ENCODE measurements at regions not wholly inside any gene's neighbourhood (a gene's known extent, or its start where the extent isn't known, plus 50 kb on each side); places are given as distances from the start of the nearest gene placed in this dataset.

DNA sequence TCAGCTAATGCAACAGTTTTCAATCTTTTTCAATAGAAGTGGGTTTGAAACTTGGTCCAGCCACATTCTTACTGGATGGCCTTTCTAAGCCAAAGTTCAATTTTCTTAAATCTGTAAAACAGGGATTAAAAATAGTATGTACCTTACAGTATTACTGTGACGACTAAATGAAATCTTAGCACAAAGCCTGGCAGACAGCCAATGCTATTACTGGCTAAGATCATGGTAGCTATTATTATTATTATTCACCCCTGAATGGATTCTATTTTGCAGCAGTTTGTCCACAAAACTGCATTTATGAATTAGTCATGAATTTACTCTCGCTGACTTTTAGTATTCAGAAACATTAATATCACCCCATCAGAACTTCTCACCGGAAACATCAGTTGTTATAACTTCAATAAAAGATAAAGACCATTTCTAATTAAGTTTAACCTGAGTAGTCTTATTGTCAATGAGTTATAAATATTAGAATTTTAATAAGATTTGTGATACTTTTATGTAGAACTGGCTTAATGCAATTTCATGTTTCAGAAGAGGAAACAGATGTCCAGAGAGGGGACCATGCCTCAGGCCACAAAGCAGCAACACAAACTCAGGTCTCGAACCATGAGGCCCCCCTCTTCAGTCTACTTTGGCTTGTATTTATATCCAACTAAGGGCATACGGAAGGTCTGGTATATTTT, 468.2 kb downstream of the ARHGEF28 start:
- Histone ChIP-seq H3K27me3 (ENCODE audit: control insufficient read depth, insufficient read depth, low read length) (no peaks in the 10 kb centered on the region), H3K36me3 (replicated peaks; ENCODE audit: control insufficient read depth, insufficient read depth, low read length) (no peaks in the 10 kb centered on the region), H3K4me3 (ENCODE audit: insufficient read depth, low read depth, low read length) (no peak overlapping the region)
- no peak for DNase-seq

DNA sequence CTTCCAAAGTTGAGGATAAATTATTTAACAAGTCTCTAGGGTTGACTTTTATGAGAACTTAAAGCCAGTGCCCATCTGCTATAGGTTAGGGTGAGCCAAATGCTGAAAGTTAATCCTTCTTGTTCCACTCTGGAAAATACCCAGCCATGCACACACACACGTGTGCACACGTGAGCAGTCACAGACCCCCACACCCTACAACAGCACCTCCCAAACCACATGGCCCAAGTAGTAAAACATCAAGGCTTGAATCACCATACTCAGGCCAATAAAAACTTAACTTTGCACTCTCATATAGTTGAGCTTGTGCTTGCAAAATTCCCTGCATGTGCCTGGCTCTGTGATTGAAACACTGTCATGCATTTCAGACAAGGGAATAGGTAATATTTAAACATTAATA, 467.6 kb downstream of the ARHGEF28 start:
- DNase-seq = no peak
- Histone ChIP-seq H3K36me3 (replicated peaks; ENCODE audit: control insufficient read depth, insufficient read depth, low read length) (no peaks in the 10 kb centered on the region), H3K4me3 (ENCODE audit: insufficient read depth, low read depth, low read length) (no peak overlapping the region), H3K27me3 (ENCODE audit: control insufficient read depth, insufficient read depth, low read length) (no peaks in the 10 kb centered on the region)

GRCh38 chr5:74092766-74093165, 466.8 kb downstream of the ARHGEF28 start:
- DNase-seq = no peak
- H3K4me3 ChIP-seq (ENCODE audit: insufficient read depth, low read depth, low read length) = no peak overlapping the region
- H3K36me3 ChIP-seq (replicated peaks; ENCODE audit: control insufficient read depth, insufficient read depth, low read length) = no peaks in the 10 kb centered on the region
- no peaks in the 10 kb centered on the region for H3K27me3 ChIP-seq (ENCODE audit: control insufficient read depth, insufficient read depth, low read length)

- Histone ChIP-seq H3K36me3 (replicated peaks; ENCODE audit: control insufficient read depth, insufficient read depth, low read length) (no peaks in the 10 kb centered on the region), H3K27me3 (ENCODE audit: control insufficient read depth, insufficient read depth, low read length) (no peaks in the 10 kb centered on the region), H3K4me3 (ENCODE audit: insufficient read depth, low read depth, low read length) (no peak overlapping the region)
- no peak for DNase-seq
Measured at GRCh38 chr5:74085782-74086181, 459.8 kb downstream of the ARHGEF28 start.

GRCh38 chr5:74085186-74085585, 459.2 kb downstream of the ARHGEF28 start:
- Histone ChIP-seq H3K4me3 (ENCODE audit: insufficient read depth, low read depth, low read length) (no peak overlapping the region), H3K36me3 (replicated peaks; ENCODE audit: control insufficient read depth, insufficient read depth, low read length) (no peaks in the 10 kb centered on the region), H3K27me3 (ENCODE audit: control insufficient read depth, insufficient read depth, low read length) (no peaks in the 10 kb centered on the region)
- no peak for DNase-seq

DNA sequence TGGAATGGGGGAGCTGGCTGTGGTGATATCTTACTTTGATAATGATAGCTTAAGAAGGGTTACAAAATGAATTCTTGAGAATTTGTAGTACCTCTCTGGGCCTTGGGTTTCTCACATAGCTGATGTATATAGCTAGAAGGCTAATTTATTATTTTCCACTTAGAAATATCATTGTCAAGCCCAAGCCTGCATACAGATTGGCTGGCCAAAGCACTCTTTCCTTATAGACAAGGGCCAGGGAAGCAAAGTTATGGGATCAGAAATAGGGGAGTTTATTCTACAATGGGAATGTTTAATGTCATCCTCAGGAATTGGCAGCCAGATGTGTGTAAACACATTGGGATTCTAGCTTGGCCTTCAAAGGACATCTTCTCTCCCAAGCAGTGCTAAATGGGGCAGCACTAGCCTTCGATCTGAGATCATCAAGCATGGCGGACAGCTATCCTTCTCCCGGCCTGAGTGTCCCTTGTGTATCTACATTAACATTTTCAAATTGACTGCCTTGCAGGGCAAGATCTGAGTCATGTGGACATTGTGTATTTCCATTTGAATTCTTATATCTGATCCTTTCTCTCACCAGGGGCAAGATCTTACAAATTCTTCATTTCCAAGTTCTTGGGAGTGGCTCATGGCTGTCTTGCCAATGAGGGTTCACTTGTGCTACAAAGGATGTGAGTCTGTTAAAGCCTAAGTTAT, 457.2 kb downstream of the ARHGEF28 start:
- H3K27me3 ChIP-seq (ENCODE audit: control insufficient read depth, insufficient read depth, low read length) = no peaks in the 10 kb centered on the region
- H3K4me3 ChIP-seq (ENCODE audit: insufficient read depth, low read depth, low read length) = no peak overlapping the region
- no peak for DNase-seq
- H3K36me3 ChIP-seq (replicated peaks; ENCODE audit: control insufficient read depth, insufficient read depth, low read length) = no peaks in the 10 kb centered on the region

- Histone ChIP-seq H3K4me3 (ENCODE audit: insufficient read depth, low read depth, low read length) (no peak overlapping the region), H3K36me3 (replicated peaks; ENCODE audit: control insufficient read depth, insufficient read depth, low read length) (no peaks in the 10 kb centered on the region), H3K27me3 (ENCODE audit: control insufficient read depth, insufficient read depth, low read length) (no peaks in the 10 kb centered on the region)
- DNase-seq = no peak
Measured at GRCh38 chr5:74082512-74083055, 456.6 kb downstream of the ARHGEF28 start.

GRCh38 chr5:74081126-74081525, 455.1 kb downstream of the ARHGEF28 start:
- no peaks in the 10 kb centered on the region for H3K27me3 ChIP-seq (ENCODE audit: control insufficient read depth, insufficient read depth, low read length)
- no peak for DNase-seq
- H3K4me3 ChIP-seq (ENCODE audit: insufficient read depth, low read depth, low read length) = no peak overlapping the region
- no peaks in the 10 kb centered on the region for H3K36me3 ChIP-seq (replicated peaks; ENCODE audit: control insufficient read depth, insufficient read depth, low read length)

DNA sequence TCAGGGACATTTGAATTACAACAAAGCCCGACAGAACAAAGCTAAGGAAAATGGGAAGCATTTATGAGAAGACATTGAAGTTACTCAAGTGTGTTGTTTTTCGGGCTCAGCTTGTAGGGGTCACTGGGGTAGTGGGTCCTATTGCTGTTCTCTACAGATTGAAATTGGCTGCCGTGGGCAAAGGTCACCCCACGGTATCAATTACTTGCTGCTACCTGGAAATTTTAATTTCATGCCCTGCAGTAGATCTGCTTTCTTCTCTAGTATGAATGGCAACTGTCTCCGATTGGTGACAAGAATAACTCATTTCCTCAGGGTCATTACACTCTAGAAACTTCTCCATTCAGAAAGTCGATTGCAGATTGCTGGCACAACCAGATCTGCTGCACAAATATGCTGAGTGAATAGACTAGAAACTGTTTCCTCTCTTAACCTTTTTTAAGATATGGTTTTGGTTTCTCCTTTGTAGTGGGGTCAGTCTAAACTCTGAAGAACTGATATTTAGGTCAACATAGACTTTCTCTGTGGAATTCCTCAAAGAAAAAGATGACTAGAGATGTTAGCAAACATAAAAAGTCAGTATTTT, 454.1 kb downstream of the ARHGEF28 start:
- DNase-seq = no peak
- H3K36me3 ChIP-seq (replicated peaks; ENCODE audit: control insufficient read depth, insufficient read depth, low read length) = no peaks in the 10 kb centered on the region
- no peaks in the 10 kb centered on the region for H3K27me3 ChIP-seq (ENCODE audit: control insufficient read depth, insufficient read depth, low read length)
- H3K4me3 ChIP-seq (ENCODE audit: insufficient read depth, low read depth, low read length) = no peak overlapping the region

DNA sequence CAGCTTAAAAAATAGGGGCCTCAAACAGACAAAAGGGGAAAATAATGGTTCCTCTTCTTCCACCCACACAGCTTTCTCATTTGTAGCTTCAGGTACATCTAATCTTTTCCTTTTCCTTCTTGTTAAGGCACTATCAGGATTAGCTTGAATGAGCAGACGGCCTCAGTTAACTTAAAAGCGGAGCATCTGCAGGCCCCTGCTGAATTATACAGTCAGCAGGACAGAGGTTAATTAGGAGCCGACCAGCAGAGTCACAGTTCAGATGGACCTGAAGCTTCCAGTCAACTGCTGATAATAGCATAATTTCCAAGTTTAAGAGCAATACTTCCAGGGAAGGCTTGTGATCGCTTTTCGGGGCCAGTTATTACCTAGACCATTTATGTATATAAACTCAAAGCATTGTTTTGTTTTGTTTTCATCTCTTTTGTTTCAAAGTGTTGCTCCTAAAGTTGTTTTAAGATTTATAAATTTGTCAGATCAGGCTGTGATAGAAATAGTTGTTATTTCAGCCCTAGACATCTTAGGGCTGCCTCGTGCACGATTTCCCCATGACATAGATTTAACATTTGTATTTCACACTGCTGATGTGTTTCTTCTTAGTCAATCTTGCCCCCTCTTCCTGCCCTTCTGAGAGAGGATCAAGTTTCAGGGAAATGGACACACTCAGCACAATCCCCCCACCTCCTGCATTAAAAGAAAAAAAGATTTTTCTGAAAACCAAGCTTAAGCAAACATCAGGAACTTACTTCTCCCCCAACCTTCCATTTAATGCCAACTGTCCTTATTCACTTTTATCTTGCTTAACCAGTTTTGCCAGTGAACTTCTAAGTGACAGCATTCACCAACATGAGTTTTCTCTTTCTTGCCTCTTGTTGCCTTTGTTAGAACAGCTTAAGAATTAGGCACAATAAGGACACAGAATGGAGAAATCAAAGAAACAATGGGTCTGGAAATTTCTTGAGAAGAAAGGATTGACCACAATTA, 449.8 kb downstream of the ARHGEF28 start:
- no peaks in the 10 kb centered on the region for H3K27me3 ChIP-seq (ENCODE audit: control insufficient read depth, insufficient read depth, low read length)
- no peak for DNase-seq
- H3K4me3 ChIP-seq (ENCODE audit: insufficient read depth, low read depth, low read length) = no peak overlapping the region

GRCh38 chr5:74074111-74074510, 448.1 kb downstream of the ARHGEF28 start:
- H3K27me3 ChIP-seq (ENCODE audit: control insufficient read depth, insufficient read depth, low read length) = no peaks in the 10 kb centered on the region

More for the DNA sequence above, 449.8 kb downstream of the ARHGEF28 start:
- no peaks in the 10 kb centered on the region for H3K36me3 ChIP-seq (replicated peaks; ENCODE audit: control insufficient read depth, insufficient read depth, low read length)

DNA sequence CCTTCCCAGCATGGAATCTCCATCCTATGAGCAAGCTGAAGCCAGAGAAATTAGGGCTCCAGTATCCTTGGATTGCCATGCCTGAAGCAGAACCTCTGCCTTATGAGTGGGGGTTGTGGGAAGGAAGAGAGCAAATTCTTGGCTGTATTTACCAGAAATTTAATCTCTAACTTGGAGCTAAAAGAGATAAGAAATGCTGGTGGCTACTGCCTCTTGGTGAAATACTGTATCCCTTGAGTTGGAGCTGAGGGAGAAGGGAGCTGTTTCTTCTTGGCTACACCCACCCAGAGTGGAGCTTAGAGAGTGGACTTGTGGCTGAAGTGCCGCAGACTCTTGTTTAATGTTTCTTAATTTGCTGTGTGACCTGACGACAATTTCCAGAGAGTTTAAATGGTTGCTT, 447.3 kb downstream of the ARHGEF28 start:
- no peak overlapping the region for H3K4me3 ChIP-seq (ENCODE audit: insufficient read depth, low read depth, low read length)
- H3K36me3 ChIP-seq (replicated peaks; ENCODE audit: control insufficient read depth, insufficient read depth, low read length) = no peaks in the 10 kb centered on the region
- H3K27me3 ChIP-seq (ENCODE audit: control insufficient read depth, insufficient read depth, low read length) = no peaks in the 10 kb centered on the region
- no peak for DNase-seq

More at GRCh38 chr5:74074111-74074510, 448.1 kb downstream of the ARHGEF28 start:
- DNase-seq = no peak
- Histone ChIP-seq H3K4me3 (ENCODE audit: insufficient read depth, low read depth, low read length) (no peak overlapping the region), H3K36me3 (replicated peaks; ENCODE audit: control insufficient read depth, insufficient read depth, low read length) (no peaks in the 10 kb centered on the region)

- DNase-seq = no peak
- Histone ChIP-seq H3K27me3 (ENCODE audit: control insufficient read depth, insufficient read depth, low read length) (no peaks in the 10 kb centered on the region), H3K4me3 (ENCODE audit: insufficient read depth, low read depth, low read length) (no peak overlapping the region), H3K36me3 (replicated peaks; ENCODE audit: control insufficient read depth, insufficient read depth, low read length) (no peaks in the 10 kb centered on the region)
Measured at GRCh38 chr5:74072646-74073045, 446.6 kb downstream of the ARHGEF28 start.

DNA sequence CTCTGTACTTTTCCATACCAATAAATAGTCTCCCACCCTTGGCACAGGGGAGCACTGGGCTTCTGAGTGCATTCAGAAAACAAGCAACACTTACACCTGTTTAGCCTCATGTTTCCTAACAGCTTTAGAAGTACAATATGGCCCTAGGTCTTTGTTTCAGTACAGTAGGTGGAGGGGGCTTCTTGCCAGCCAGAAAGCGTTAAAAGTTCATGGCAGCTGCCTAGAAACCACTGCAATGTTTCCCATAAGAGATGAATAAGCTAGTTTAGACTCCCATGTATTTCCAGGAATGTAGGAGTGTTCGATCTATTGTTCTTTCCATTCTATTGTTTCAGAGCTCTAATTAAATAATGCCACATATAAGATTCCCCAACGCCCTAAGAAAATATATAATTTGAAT, 444.8 kb downstream of the ARHGEF28 start:
- Histone ChIP-seq H3K36me3 (replicated peaks; ENCODE audit: control insufficient read depth, insufficient read depth, low read length) (no peaks in the 10 kb centered on the region), H3K4me3 (ENCODE audit: insufficient read depth, low read depth, low read length) (no peak overlapping the region), H3K27me3 (ENCODE audit: control insufficient read depth, insufficient read depth, low read length) (no peaks in the 10 kb centered on the region)
- DNase-seq = no peak
